ENCODE measurements at regions not wholly inside any gene's neighbourhood (a gene's known extent, or its start where the extent isn't known, plus 50 kb on each side); places are given as distances from the start of the nearest gene placed in this dataset.

DNA sequence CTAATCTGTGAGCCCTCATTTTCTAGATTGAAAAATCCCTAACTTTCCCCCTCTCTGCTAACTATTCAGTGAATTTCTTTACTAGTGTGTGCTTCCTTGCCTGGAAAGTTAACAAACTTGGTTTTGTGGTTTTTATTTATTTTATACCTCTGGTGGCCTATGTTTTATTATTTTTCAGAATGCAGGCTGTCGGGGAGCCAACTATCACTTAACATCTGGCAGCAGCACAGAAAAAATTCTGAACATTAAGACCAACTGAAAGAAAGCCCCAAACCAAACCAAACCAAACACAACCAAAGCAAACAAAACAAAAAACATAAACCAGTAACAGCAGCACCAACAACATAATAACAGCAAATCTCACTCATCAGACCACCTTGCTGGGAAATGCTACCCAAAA lies 109.0 kb upstream of the KL start:
- TF ChIP-seq CTCF (IDR thresholded peaks at IDR 0.05) (no peak), POLR2A (IDR thresholded peaks at IDR 0.05) (no peak), POLR2AphosphoS5 (IDR thresholded peaks at IDR 0.05) (no peak), EP300 (IDR thresholded peaks at IDR 0.05) (no peak)

Data from sigmoid colon (tissue), 4 donors.